ENCODE measurements at regions not wholly inside any gene's neighbourhood (a gene's known extent, or its start where the extent isn't known, plus 50 kb on each side); places are given as distances from the start of the nearest gene placed in this dataset.

GRCh38 chr3:18238746-18239331 lies 186.3 kb downstream of the SATB1 start:
- no peak for TF ChIP-seq NANOG (IDR thresholded peaks at IDR 0.05; ENCODE audit: borderline replicate concordance)
- no peak for TF ChIP-seq CTCF (conservative IDR thresholded peaks at IDR 0.05; ENCODE audit: low read depth in 2 of 2)
- no peak for TF ChIP-seq REST (IDR thresholded peaks at IDR 0.05; ENCODE audit: unreplicated experiment)
- no peak for TF ChIP-seq POLR2AphosphoS5 (IDR thresholded peaks at IDR 0.05; ENCODE audit: low read depth)
- no peak for TF ChIP-seq EZH2phosphoT487 (IDR thresholded peaks at IDR 0.05; ENCODE audit: unreplicated experiment)
- no peak for TF ChIP-seq EZH2 (IDR thresholded peaks at IDR 0.05; ENCODE audit: low read depth, unreplicated experiment)
- no peak for TF ChIP-seq CREB1 (CRISPR knock-in tag; IDR thresholded peaks at IDR 0.05; ENCODE audit: low read depth)
- no peak for TF ChIP-seq JUNB (IDR thresholded peaks at IDR 0.05; ENCODE audit: unreplicated experiment)
- no peak for TF ChIP-seq ZNF462 (CRISPR knock-in tag; IDR thresholded peaks at IDR 0.05)
- TF ChIP-seq STAT1 (IDR thresholded peaks at IDR 0.05; ENCODE audit: unreplicated experiment) = no peak
